ENCODE measurements at regions not wholly inside any gene's neighbourhood (a gene's known extent, or its start where the extent isn't known, plus 50 kb on each side); places are given as distances from the start of the nearest gene placed in this dataset.

GRCh38 chr13:76644906-76645305 lies 241.3 kb downstream of the KCTD12 start:
- TF ChIP-seq REST (IDR thresholded peaks at IDR 0.05) (no peak), JUND (IDR thresholded peaks at IDR 0.05) (no peak)

All from liver (tissue), 2 donors.